Type B pancreatic cell (in vitro differentiated cells): ENCODE measurements at regions not wholly inside any gene's neighbourhood (a gene's known extent, or its start where the extent isn't known, plus 50 kb on each side); places are given as distances from the start of the nearest gene placed in this dataset.

ENCODE experiments used
- DNase-seq: peaks from one replicate; pipeline ENCODE4 v3.0.0; 2021; ENCODE audit warnings: mixed read lengths; ENCODE audit not compliant: unreplicated experiment; ENCODE audit errors: extremely low spot score
- H3K27ac Mint-ChIP-seq: 2 replicates; pipeline ENCODE4 v1.8.0; 2021; ENCODE audit warnings: mild to moderate bottlenecking, mixed read lengths
- H3K27me3 Mint-ChIP-seq: 2 replicates; pipeline ENCODE4 v1.8.0; 2021; ENCODE audit warnings: mixed read lengths
- H3K36me3 Mint-ChIP-seq: 2 replicates; pipeline ENCODE4 v1.8.0; 2021; ENCODE audit warnings: mixed read lengths
- H3K4me1 Mint-ChIP-seq: one replicate; pipeline ENCODE4 v1.8.0; 2021; ENCODE audit warnings: mixed read lengths; ENCODE audit not compliant: unreplicated experiment
- H3K4me3 Mint-ChIP-seq: 2 replicates; pipeline ENCODE4 v1.8.0; 2021; ENCODE audit warnings: mild to moderate bottlenecking, mixed read lengths
- H3K9me3 Mint-ChIP-seq: 2 replicates; pipeline ENCODE4 v1.8.0; 2021; ENCODE audit warnings: mixed read lengths
- CTCF ChIP-seq: fragments of 200-600 bp; sonication (generic); conservative IDR thresholded peaks from 2 replicates; pipeline ENCODE4 v1.5.0; 2021; ENCODE audit warnings: antibody characterized with exemption, mild to moderate bottlenecking

- no peak for TF ChIP-seq CTCF
- peaks cover 5% of the 10 kb centered on the region for H3K27me3 Mint-ChIP-seq
- no peak overlapping the region for H3K27ac Mint-ChIP-seq
- H3K4me1 Mint-ChIP-seq: peaks cover 5% of the 10 kb centered on the region
- H3K36me3 Mint-ChIP-seq: no peaks in the 10 kb centered on the region
- DNase-seq: no peak
- H3K4me3 Mint-ChIP-seq: no peak overlapping the region
- peaks cover 5% of the 10 kb centered on the region for H3K9me3 Mint-ChIP-seq
These were observed 209.7 kb downstream of the LACC1 start for GRCh38 chr13:44089452-44089851.

DNA sequence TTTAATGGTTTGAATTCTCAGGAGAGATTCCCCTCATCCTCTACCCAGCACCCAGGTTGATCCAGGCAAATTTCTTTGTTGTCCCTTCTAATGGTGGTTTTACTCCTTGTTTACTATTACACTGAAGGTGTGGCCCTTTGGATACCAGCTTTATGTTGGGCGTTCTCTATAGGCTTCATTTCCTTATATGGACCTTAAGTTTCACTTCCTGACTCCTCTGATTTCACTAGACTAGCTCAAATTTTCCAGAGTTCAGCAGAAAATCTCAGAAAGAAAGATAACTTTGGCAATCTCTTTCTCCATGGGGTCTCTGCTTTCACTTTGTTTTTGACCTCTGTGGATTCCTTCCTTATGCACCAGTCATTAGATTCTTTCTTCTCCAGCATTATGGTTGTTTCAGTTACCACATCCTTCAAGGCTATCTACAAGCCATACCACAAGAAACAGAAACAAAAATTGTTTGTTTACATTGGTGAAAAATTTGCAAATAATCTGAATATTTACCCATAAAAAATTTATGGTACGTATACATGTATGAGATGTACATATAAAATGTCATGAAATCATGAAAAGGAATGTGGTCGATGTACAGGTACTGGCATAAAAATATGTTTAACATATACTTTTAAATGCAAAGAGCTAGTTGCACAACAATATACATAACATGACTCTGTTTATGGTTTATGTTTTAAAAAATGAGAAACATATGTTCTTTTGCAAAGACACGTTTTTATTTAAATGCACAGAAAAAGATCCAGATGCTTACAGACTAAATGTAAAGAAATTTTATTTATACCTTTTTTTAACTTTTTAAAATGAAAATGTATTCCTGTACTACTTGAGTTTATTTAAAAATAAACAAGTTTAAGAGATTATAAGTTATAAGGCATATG, 212.6 kb downstream of the LACC1 start:
- H3K27me3 Mint-ChIP-seq: peaks cover 5% of the 10 kb centered on the region

DNA sequence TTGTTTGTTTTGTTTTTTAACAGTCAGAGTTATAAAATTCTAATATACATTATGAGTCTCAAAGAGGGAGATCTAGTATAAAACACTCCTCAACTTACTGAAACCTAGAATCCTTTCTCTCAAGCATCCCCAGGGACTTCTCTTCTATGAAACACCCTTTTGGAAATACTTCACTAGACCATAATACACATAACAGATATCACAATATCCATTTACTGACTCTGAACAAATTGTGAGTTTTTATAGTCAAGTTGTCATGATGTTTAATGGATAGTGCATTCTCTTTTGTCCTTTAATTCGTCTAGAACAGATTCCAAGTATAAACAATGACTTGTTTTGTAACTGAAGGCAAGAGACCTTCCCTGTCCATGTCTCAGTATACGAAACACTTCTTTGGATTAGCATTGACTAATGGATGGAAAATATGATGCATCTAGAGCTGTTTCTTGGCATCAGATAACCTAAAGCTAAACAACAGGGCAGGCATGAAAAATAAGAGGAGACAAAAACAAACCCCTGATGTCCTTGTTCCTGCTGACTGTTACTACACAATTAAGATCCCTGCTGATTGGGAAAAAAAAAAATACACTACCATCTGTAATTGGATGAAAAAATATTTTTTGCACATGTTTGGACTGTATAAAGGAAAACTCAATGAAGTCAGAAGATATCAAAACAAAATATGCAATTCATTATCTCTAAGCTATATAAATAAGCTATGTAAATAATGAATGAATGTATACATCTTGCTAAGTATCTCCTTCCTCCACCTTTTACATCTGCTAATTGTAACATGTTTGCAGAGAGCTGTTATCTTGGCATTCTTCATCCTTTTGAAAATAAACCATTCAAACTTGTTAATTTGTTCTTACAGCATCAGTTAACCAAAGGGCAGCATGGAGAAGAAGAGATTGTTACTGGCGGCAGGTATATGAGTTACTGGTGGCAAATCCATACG, 214.2 kb downstream of the LACC1 start:
- peaks cover 5% of the 10 kb centered on the region for H3K9me3 Mint-ChIP-seq
- no peak overlapping the region for H3K27ac Mint-ChIP-seq
- peaks cover 6% of the 10 kb centered on the region for H3K4me1 Mint-ChIP-seq
- no peak for TF ChIP-seq CTCF
- no peaks in the 10 kb centered on the region for H3K36me3 Mint-ChIP-seq
- DNase-seq: no peak
- H3K27me3 Mint-ChIP-seq: no peaks in the 10 kb centered on the region
- no peak overlapping the region for H3K4me3 Mint-ChIP-seq

More for the DNA sequence above, 212.6 kb downstream of the LACC1 start:
- Mint-ChIP-seq H3K36me3 (no peaks in the 10 kb centered on the region), H3K4me3 (no peak overlapping the region), H3K4me1 (peaks cover 6% of the 10 kb centered on the region), H3K27ac (no peak overlapping the region), H3K9me3 (peaks cover 5% of the 10 kb centered on the region)
- no peak for DNase-seq
- TF ChIP-seq CTCF: no peak

DNA sequence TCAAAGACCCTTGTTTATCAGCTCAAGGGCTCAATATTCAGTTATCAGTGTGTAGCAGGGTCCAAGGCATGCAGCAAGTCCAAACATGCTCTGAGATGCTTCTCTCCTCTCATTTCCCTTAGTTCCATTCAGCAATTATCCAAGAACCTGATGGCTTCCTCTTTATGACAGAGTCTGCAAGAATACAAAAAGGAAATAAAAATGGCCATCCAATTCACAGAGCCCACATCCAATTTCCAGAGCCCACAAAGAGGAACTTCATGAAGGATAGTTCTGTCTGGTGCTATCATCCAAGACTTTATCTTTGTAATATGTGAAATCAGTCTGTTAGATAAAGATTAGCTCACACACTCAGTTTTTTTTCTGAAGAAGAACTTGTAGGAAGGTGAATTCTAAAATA, 217.2 kb downstream of the LACC1 start:
- Mint-ChIP-seq H3K36me3 (no peaks in the 10 kb centered on the region), H3K27me3 (no peaks in the 10 kb centered on the region), H3K4me3 (no peak overlapping the region), H3K27ac (no peak overlapping the region), H3K9me3 (peaks cover 5% of the 10 kb centered on the region), H3K4me1 (peaks cover 6% of the 10 kb centered on the region)
- no peak for TF ChIP-seq CTCF
- no peak for DNase-seq

- H3K9me3 Mint-ChIP-seq: no peaks in the 10 kb centered on the region
- H3K36me3 Mint-ChIP-seq: no peaks in the 10 kb centered on the region
- TF ChIP-seq CTCF: no peak
- DNase-seq: no peak
- peaks cover 6% of the 10 kb centered on the region for H3K4me1 Mint-ChIP-seq
- H3K27me3 Mint-ChIP-seq: no peaks in the 10 kb centered on the region
- no peak overlapping the region for H3K4me3 Mint-ChIP-seq
- no peak overlapping the region for H3K27ac Mint-ChIP-seq
These were observed 218.9 kb downstream of the LACC1 start for GRCh38 chr13:44098559-44098958.
